A172 (cell line): ENCODE measurements at regions not wholly inside any gene's neighbourhood (a gene's known extent, or its start where the extent isn't known, plus 50 kb on each side); places are given as distances from the start of the nearest gene placed in this dataset.

Source experiments
- DNase-seq: peaks from one replicate; pipeline ENCODE4 v3.0.0-alpha.2; 2015; ENCODE audit warnings: low spot score

GRCh38 chr7:84547331-84547730 lies 352.7 kb upstream of the SEMA3A start:
- no peak for DNase-seq

- DNase-seq: no peak
These were observed 351.8 kb upstream of the SEMA3A start for GRCh38 chr7:84546403-84546802.

- no peak for DNase-seq
These were observed 343.7 kb upstream of the SEMA3A start for GRCh38 chr7:84538268-84538667.

GRCh38 chr7:84536271-84536870 lies 341.8 kb upstream of the SEMA3A start:
- DNase-seq: no peak

- no peak for DNase-seq
These were observed 341.1 kb upstream of the SEMA3A start for GRCh38 chr7:84535580-84536270.

- no peak for DNase-seq
These were observed 338.6 kb upstream of the SEMA3A start for GRCh38 chr7:84533182-84533581.

GRCh38 chr7:84532196-84532595 lies 337.6 kb upstream of the SEMA3A start:
- DNase-seq: no peak

GRCh38 chr7:84529480-84530205 lies 335.1 kb upstream of the SEMA3A start:
- DNase-seq: peak; percentile 86

GRCh38 chr7:84528756-84529479 lies 334.3 kb upstream of the SEMA3A start:
- no peak for DNase-seq

GRCh38 chr7:84524714-84525694 lies 330.4 kb upstream of the SEMA3A start:
- peak; percentile 23 for DNase-seq

GRCh38 chr7:84513061-84513460 lies 318.5 kb upstream of the SEMA3A start:
- no peak for DNase-seq

- DNase-seq: no peak
These were observed 317.5 kb upstream of the SEMA3A start for GRCh38 chr7:84512055-84512454.

GRCh38 chr7:84510505-84510904 lies 315.9 kb upstream of the SEMA3A start:
- DNase-seq: peak; percentile 2

- DNase-seq: no peak
These were observed 314.9 kb upstream of the SEMA3A start for GRCh38 chr7:84509522-84509921.

- DNase-seq: no peak
These were observed 314.0 kb upstream of the SEMA3A start for GRCh38 chr7:84508606-84509005.

GRCh38 chr7:84507529-84507928 lies 312.9 kb upstream of the SEMA3A start:
- DNase-seq: no peak

GRCh38 chr7:84506151-84506550 lies 311.6 kb upstream of the SEMA3A start:
- no peak for DNase-seq

- DNase-seq: no peak
These were observed 307.6 kb upstream of the SEMA3A start for GRCh38 chr7:84502239-84502638.

GRCh38 chr7:84497873-84498272 lies 303.3 kb upstream of the SEMA3A start:
- DNase-seq: no peak

GRCh38 chr7:84495128-84495527 lies 300.5 kb upstream of the SEMA3A start:
- DNase-seq: no peak
